ENCODE measurements at regions not wholly inside any gene's neighbourhood (a gene's known extent, or its start where the extent isn't known, plus 50 kb on each side); places are given as distances from the start of the nearest gene placed in this dataset.

- H3K9me3 ChIP-seq = no peaks in the 10 kb centered on the region
- no peak overlapping the region for H3K4me3 ChIP-seq
- ATAC-seq (ENCODE audit: insufficient number of reproducible peaks, low FRiP score, low read depth) = no peak
- H3K4me1 ChIP-seq (ENCODE audit: control insufficient read depth in 1 of 2, low read depth in 2 of 2) = peaks cover 0 to 8% of the 10 kb centered on the region in 2 donors
- DNase-seq (ENCODE audit: low spot score) = no peak
- no peaks in the 10 kb centered on the region for H3K27me3 ChIP-seq (replicated peaks; ENCODE audit: insufficient read depth)
- TF ChIP-seq CTCF (IDR thresholded peaks at IDR 0.05) = no peak
- no peaks in the 10 kb centered on the region for H3K36me3 ChIP-seq
- no peak overlapping the region for H3K27ac ChIP-seq
Observed at GRCh38 chr13:59112221-59112718, 1051.5 kb downstream of the DIAPH3 start.

- no peaks in the 10 kb centered on the region for H3K27me3 ChIP-seq (replicated peaks; ENCODE audit: insufficient read depth)
- H3K4me3 ChIP-seq = no peak overlapping the region
- ATAC-seq (ENCODE audit: insufficient number of reproducible peaks, low FRiP score, low read depth) (no peak), DNase-seq (ENCODE audit: low spot score) (no peak)
- no peaks in the 10 kb centered on the region for H3K4me1 ChIP-seq (ENCODE audit: control insufficient read depth in 1 of 2, low read depth in 2 of 2)
- H3K36me3 ChIP-seq = no peaks in the 10 kb centered on the region
- TF ChIP-seq CTCF (IDR thresholded peaks at IDR 0.05) = no peak
- H3K9me3 ChIP-seq = no peaks in the 10 kb centered on the region
- H3K27ac ChIP-seq = no peak overlapping the region
Observed at GRCh38 chr13:59119475-59119874, 1044.3 kb downstream of the DIAPH3 start.

GRCh38 chr13:59120297-59120843 is 1043.4 kb downstream of the DIAPH3 start:
- Histone ChIP-seq H3K27ac (no peak overlapping the region), H3K4me1 (ENCODE audit: control insufficient read depth in 1 of 2, low read depth in 2 of 2) (no peaks in the 10 kb centered on the region), H3K36me3 (no peaks in the 10 kb centered on the region), H3K27me3 (replicated peaks; ENCODE audit: insufficient read depth) (no peaks in the 10 kb centered on the region), H3K4me3 (no peak overlapping the region), H3K9me3 (no peaks in the 10 kb centered on the region)
- ATAC-seq (ENCODE audit: insufficient number of reproducible peaks, low FRiP score, low read depth) (no peak), DNase-seq (ENCODE audit: low spot score) (no peak)
- no peak for TF ChIP-seq CTCF (IDR thresholded peaks at IDR 0.05)

- DNase-seq (ENCODE audit: low spot score) (no peak), ATAC-seq (ENCODE audit: insufficient number of reproducible peaks, low FRiP score, low read depth) (no peak)
- no peak overlapping the region for H3K4me3 ChIP-seq
- TF ChIP-seq CTCF (IDR thresholded peaks at IDR 0.05) = no peak
- H3K27me3 ChIP-seq (replicated peaks; ENCODE audit: insufficient read depth) = no peaks in the 10 kb centered on the region
- no peaks in the 10 kb centered on the region for H3K36me3 ChIP-seq
- H3K4me1 ChIP-seq (ENCODE audit: control insufficient read depth in 1 of 2, low read depth in 2 of 2) = no peaks in the 10 kb centered on the region
- no peaks in the 10 kb centered on the region for H3K9me3 ChIP-seq
- no peak overlapping the region for H3K27ac ChIP-seq
Observed at GRCh38 chr13:59121507-59121906, 1042.2 kb downstream of the DIAPH3 start.

GRCh38 chr13:59126474-59126873 is 1037.3 kb downstream of the DIAPH3 start:
- no peak for ATAC-seq (ENCODE audit: insufficient number of reproducible peaks, low FRiP score, low read depth)
- Histone ChIP-seq H3K27ac (no peak overlapping the region), H3K4me3 (no peak overlapping the region), H3K4me1 (ENCODE audit: control insufficient read depth in 1 of 2, low read depth in 2 of 2) (no peaks in the 10 kb centered on the region), H3K36me3 (no peaks in the 10 kb centered on the region), H3K9me3 (no peaks in the 10 kb centered on the region), H3K27me3 (replicated peaks; ENCODE audit: insufficient read depth) (no peaks in the 10 kb centered on the region)
- no peak for DNase-seq (ENCODE audit: low spot score)
- no peak for TF ChIP-seq CTCF (IDR thresholded peaks at IDR 0.05)

Data from thoracic aorta (tissue), 2 donors.